ENCODE measurements at regions not wholly inside any gene's neighbourhood (a gene's known extent, or its start where the extent isn't known, plus 50 kb on each side); places are given as distances from the start of the nearest gene placed in this dataset.

GRCh38 chr5:36389245-36389644 is 87.5 kb upstream of the RANBP3L start:
- ATAC-seq (no peak), DNase-seq (ENCODE audit: low spot score) (no peak)
- no peak overlapping the region for H3K27ac Mint-ChIP-seq
- no peaks in the 10 kb centered on the region; the same call in 1 of the 2 replicates for H3K27me3 Mint-ChIP-seq (ENCODE audit: low read depth)
- H3K9me3 Mint-ChIP-seq = no peaks in the 10 kb centered on the region
- TF ChIP-seq CBFB (CRISPR knock-in tag; IDR thresholded peaks at IDR 0.05; ENCODE audit: low read depth) (no peak), E2F4 (CRISPR knock-in tag; IDR thresholded peaks at IDR 0.05; ENCODE audit: borderline replicate concordance, low read depth) (no peak), PREB (CRISPR knock-in tag; IDR thresholded peaks at IDR 0.05; ENCODE audit: borderline replicate concordance) (no peak), ZBTB43 (CRISPR knock-in tag; IDR thresholded peaks at IDR 0.05) (no peak)
- TF ChIP-seq, protein P1, sequence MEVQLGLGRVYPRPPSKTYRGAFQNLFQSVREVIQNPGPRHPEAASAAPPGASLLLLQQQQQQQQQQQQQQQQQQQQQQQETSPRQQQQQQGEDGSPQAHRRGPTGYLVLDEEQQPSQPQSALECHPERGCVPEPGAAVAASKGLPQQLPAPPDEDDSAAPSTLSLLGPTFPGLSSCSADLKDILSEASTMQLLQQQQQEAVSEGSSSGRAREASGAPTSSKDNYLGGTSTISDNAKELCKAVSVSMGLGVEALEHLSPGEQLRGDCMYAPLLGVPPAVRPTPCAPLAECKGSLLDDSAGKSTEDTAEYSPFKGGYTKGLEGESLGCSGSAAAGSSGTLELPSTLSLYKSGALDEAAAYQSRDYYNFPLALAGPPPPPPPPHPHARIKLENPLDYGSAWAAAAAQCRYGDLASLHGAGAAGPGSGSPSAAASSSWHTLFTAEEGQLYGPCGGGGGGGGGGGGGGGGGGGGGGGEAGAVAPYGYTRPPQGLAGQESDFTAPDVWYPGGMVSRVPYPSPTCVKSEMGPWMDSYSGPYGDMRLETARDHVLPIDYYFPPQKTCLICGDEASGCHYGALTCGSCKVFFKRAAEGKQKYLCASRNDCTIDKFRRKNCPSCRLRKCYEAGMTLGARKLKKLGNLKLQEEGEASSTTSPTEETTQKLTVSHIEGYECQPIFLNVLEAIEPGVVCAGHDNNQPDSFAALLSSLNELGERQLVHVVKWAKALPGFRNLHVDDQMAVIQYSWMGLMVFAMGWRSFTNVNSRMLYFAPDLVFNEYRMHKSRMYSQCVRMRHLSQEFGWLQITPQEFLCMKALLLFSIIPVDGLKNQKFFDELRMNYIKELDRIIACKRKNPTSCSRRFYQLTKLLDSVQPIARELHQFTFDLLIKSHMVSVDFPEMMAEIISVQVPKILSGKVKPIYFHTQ (CRISPR knock-in tag; IDR thresholded peaks at IDR 0.05) = no peak
- peaks cover 16% of the 10 kb centered on the region for H3K4me1 Mint-ChIP-seq
- POLR2A ChIA-PET = no interaction called here
- no peak overlapping the region for H3K4me3 Mint-ChIP-seq
- CTCF ChIA-PET = interaction anchor here (0.7 to 1.3 kb wide), 2 partner anchors 30 to 301 kb away, joined by 3 to 5 read pairs; no protein-coding TSS in a partner anchor
- H3K36me3 Mint-ChIP-seq = no peaks in the 10 kb centered on the region

DNA sequence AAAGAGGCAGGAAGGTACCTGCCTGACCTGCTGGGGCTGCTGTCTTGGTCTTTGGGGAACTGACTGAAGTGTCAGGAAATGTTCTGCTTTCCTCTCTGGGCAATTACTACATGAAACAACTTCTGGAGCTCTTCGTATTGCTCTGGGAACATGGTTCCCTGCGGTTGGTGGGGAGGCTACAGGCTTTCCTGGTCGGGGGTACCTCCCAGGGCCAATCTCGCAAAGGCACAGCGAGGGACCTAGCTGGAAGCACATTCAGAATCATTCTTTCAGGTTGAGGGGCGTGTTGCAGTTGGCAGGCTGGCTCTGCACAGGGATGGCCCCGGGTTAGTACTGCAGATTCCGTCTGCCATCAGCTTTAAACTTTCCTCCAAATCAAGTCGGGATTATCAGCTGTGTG is 88.9 kb upstream of the RANBP3L start:
- H3K4me3 Mint-ChIP-seq = no peak overlapping the region
- no peak for TF ChIP-seq TP53 (CRISPR knock-in tag; IDR thresholded peaks at IDR 0.05)
- TF ChIP-seq, protein P1 (CRISPR knock-in tag; IDR thresholded peaks at IDR 0.05) = no peak
- TF ChIP-seq ZBTB43 (CRISPR knock-in tag; IDR thresholded peaks at IDR 0.05) = no peak
- TF ChIP-seq ESRRA (CRISPR knock-in tag; IDR thresholded peaks at IDR 0.05; ENCODE audit: borderline replicate concordance) = no peak
- TF ChIP-seq STAT6 (CRISPR knock-in tag; conservative IDR thresholded peaks at IDR 0.05; ENCODE audit: low read depth) = no peak
- TF ChIP-seq, protein P2, sequence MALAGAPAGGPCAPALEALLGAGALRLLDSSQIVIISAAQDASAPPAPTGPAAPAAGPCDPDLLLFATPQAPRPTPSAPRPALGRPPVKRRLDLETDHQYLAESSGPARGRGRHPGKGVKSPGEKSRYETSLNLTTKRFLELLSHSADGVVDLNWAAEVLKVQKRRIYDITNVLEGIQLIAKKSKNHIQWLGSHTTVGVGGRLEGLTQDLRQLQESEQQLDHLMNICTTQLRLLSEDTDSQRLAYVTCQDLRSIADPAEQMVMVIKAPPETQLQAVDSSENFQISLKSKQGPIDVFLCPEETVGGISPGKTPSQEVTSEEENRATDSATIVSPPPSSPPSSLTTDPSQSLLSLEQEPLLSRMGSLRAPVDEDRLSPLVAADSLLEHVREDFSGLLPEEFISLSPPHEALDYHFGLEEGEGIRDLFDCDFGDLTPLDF (CRISPR knock-in tag; IDR thresholded peaks at IDR 0.05) = no peak
- TF ChIP-seq NFYB (CRISPR knock-in tag; conservative IDR thresholded peaks at IDR 0.05; ENCODE audit: low read depth) = no peak
- no peak for TF ChIP-seq ATF3 (CRISPR knock-in tag; conservative IDR thresholded peaks at IDR 0.05)
- no peak for TF ChIP-seq MXD4 (CRISPR knock-in tag; IDR thresholded peaks at IDR 0.05; ENCODE audit: borderline replicate concordance)
- no peak for TF ChIP-seq ELF4 (CRISPR knock-in tag; IDR thresholded peaks at IDR 0.05; ENCODE audit: low read depth)
- TF ChIP-seq USF2 (CRISPR knock-in tag; IDR thresholded peaks at IDR 0.05) = no peak

More for the DNA sequence above, 88.9 kb upstream of the RANBP3L start:
- POLR2A ChIA-PET = no interaction called here
- no peaks in the 10 kb centered on the region for H3K9me3 Mint-ChIP-seq
- CTCF ChIA-PET = interaction anchor here (0.7 to 1.7 kb wide), 5 partner anchors 26 to 332 kb away, joined by 3 to 6 read pairs (median 3); no protein-coding TSS in a partner anchor
- peaks cover 10% of the 10 kb centered on the region for H3K4me1 Mint-ChIP-seq
- no peak for ATAC-seq
- H3K27ac Mint-ChIP-seq = no peak overlapping the region
- DNase-seq (ENCODE audit: low spot score) = no peak
- no peaks in the 10 kb centered on the region for H3K36me3 Mint-ChIP-seq
- H3K27me3 Mint-ChIP-seq (ENCODE audit: low read depth) = no peaks in the 10 kb centered on the region; the same call in 1 of the 2 replicates
